Central memory CD8-positive, alpha-beta T cell (primary cell): ENCODE measurements at regions not wholly inside any gene's neighbourhood (a gene's known extent, or its start where the extent isn't known, plus 50 kb on each side); places are given as distances from the start of the nearest gene placed in this dataset.
"Not testable (repeated sequence)": the region's sequence is repeated elsewhere in the genome, so short reads cannot be mapped to it uniquely, and the experiment has no call there.

Experiments
- ATAC-seq: fragments of 150-1000 bp; cut with Tn5 transposase; replicated peaks from 2 replicates; pipeline ENCODE4 v1.10.0; 2022; ENCODE audit warnings: mild to moderate bottlenecking, moderate FRiP score, moderate number of reproducible peaks; ENCODE audit not compliant: poor library complexity, severe bottlenecking; ENCODE audit errors: extremely low read depth
- DNase-seq, 2 donors: peaks; one replicate each; pipeline ENCODE4 v3.0.0; 2021; ENCODE audit warnings: low spot score in 2 of 2
- H3K27ac Mint-ChIP-seq: one replicate; pipeline ENCODE4 v1.8.0; 2022; ENCODE audit warnings: low read depth, mild to moderate bottlenecking, moderate library complexity, mixed read lengths
- H3K27me3 Mint-ChIP-seq: one replicate; pipeline ENCODE4 v1.8.0; 2022; ENCODE audit warnings: mixed read lengths
- H3K36me3 Mint-ChIP-seq: one replicate; pipeline ENCODE4 v1.8.0; 2022; ENCODE audit warnings: mild to moderate bottlenecking, moderate library complexity, mixed read lengths; ENCODE audit not compliant: insufficient read depth
- H3K4me1 Mint-ChIP-seq: one replicate; pipeline ENCODE4 v1.8.0; 2022; ENCODE audit warnings: mixed read lengths
- H3K4me3 Mint-ChIP-seq: one replicate; pipeline ENCODE4 v1.8.0; 2022; ENCODE audit warnings: mild to moderate bottlenecking, moderate library complexity, mixed read lengths
- H3K9me3 Mint-ChIP-seq: one replicate; pipeline ENCODE4 v1.8.0; 2022; ENCODE audit warnings: mixed read lengths

GRCh38 chr22:15583007-15583406 lies 55.0 kb downstream of the OR11H1 start:
- not testable (repeated sequence) for H3K27ac Mint-ChIP-seq, H3K4me3 Mint-ChIP-seq, DNase-seq, H3K9me3 Mint-ChIP-seq, H3K36me3 Mint-ChIP-seq, H3K27me3 Mint-ChIP-seq, H3K4me1 Mint-ChIP-seq
- ATAC-seq = peak; percentile 46

DNA sequence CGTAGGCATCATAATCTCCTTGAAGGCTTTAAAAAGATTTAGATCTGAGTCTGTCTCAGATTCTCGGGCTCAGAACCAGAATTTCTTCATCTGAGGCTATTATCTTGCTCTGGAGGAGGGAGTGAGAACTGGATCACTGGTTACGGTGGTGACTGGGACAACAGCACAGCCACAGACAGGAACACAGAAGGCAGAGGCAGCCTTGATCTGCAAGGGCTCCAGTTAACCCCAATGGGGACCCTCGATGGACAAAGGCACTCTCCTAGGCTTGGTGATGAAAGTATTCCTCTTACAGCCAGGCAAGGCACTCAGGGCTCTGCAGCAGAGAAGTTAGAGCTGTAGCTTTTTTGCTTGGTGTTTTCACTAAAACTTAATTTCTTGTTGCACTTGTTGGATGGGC lies 74.2 kb downstream of the OR11H1 start:
- H3K4me3 Mint-ChIP-seq, DNase-seq, H3K4me1 Mint-ChIP-seq, H3K9me3 Mint-ChIP-seq, H3K27ac Mint-ChIP-seq, H3K36me3 Mint-ChIP-seq, H3K27me3 Mint-ChIP-seq: not testable (repeated sequence)
- peak; percentile 20 for ATAC-seq

GRCh38 chr22:15603111-15603510 lies 75.1 kb downstream of the OR11H1 start:
- DNase-seq, H3K4me3 Mint-ChIP-seq, H3K4me1 Mint-ChIP-seq, H3K36me3 Mint-ChIP-seq, H3K27me3 Mint-ChIP-seq, ATAC-seq, H3K9me3 Mint-ChIP-seq, H3K27ac Mint-ChIP-seq: not testable (repeated sequence)

DNA sequence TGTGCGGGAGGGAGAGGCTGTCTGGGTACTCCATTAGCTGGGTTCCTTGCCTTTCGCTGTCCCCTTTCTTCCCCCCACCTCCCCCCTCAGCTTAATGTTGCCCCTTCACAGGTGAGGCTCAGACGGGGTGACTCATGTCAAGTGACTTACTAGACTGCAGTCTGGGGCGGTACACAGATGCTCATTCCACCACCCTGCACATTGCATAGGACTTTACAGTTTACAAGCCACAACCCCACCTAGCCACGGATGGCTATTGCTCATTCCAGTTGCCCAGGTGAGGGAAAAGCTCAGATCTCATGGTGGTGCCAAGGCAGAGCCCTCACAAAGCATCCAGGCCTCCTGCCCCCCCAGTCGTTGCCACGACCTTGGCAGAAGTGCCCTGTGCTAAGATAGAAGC lies 76.2 kb downstream of the OR11H1 start:
- ATAC-seq = peak; percentile 25

GRCh38 chr22:15604679-15605078 lies 76.7 kb downstream of the OR11H1 start:
- not testable (repeated sequence) for H3K36me3 Mint-ChIP-seq, H3K27ac Mint-ChIP-seq, H3K27me3 Mint-ChIP-seq, H3K9me3 Mint-ChIP-seq, H3K4me3 Mint-ChIP-seq, DNase-seq, H3K4me1 Mint-ChIP-seq, ATAC-seq

More for the DNA sequence above, 76.2 kb downstream of the OR11H1 start:
- H3K4me3 Mint-ChIP-seq, H3K9me3 Mint-ChIP-seq, H3K27ac Mint-ChIP-seq, H3K36me3 Mint-ChIP-seq, H3K4me1 Mint-ChIP-seq, DNase-seq, H3K27me3 Mint-ChIP-seq: not testable (repeated sequence)

- H3K4me1 Mint-ChIP-seq, H3K36me3 Mint-ChIP-seq, H3K4me3 Mint-ChIP-seq, ATAC-seq, H3K9me3 Mint-ChIP-seq, H3K27me3 Mint-ChIP-seq, H3K27ac Mint-ChIP-seq, DNase-seq: not testable (repeated sequence)
Measured at GRCh38 chr22:15612906-15613305, 76.9 kb upstream of the POTEH start.

GRCh38 chr22:15615136-15615535 lies 74.7 kb upstream of the POTEH start:
- not testable (repeated sequence) for H3K4me1 Mint-ChIP-seq, H3K36me3 Mint-ChIP-seq, ATAC-seq, H3K27me3 Mint-ChIP-seq, H3K4me3 Mint-ChIP-seq, H3K27ac Mint-ChIP-seq, H3K9me3 Mint-ChIP-seq, DNase-seq

DNA sequence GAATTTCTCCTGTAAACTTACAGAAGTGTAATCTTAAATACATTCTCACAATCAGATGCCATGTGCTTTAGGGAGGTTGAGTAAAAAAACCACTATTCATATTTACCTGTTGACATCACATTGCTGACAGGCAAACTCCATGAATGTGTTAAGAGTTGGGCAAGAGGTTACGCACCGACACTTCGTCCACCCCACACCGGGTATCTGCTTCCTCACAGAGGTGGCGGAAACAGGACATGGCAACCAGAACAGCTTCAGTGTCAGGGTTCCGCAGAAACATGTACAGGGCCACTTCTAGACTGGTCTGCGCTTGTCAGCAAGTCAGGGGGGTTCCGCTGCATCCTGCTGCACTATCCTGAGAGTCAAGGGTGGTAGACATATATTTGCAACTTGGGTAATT lies 61.6 kb upstream of the POTEH start:
- not testable (repeated sequence) for ATAC-seq, H3K9me3 Mint-ChIP-seq, H3K4me1 Mint-ChIP-seq, H3K27ac Mint-ChIP-seq, H3K27me3 Mint-ChIP-seq, H3K36me3 Mint-ChIP-seq, DNase-seq, H3K4me3 Mint-ChIP-seq

- not testable (repeated sequence) for H3K27ac Mint-ChIP-seq, H3K9me3 Mint-ChIP-seq, H3K36me3 Mint-ChIP-seq, H3K27me3 Mint-ChIP-seq, H3K4me1 Mint-ChIP-seq, DNase-seq, H3K4me3 Mint-ChIP-seq, ATAC-seq
Measured at GRCh38 chr22:15636765-15637164, 53.1 kb upstream of the POTEH start.

DNA sequence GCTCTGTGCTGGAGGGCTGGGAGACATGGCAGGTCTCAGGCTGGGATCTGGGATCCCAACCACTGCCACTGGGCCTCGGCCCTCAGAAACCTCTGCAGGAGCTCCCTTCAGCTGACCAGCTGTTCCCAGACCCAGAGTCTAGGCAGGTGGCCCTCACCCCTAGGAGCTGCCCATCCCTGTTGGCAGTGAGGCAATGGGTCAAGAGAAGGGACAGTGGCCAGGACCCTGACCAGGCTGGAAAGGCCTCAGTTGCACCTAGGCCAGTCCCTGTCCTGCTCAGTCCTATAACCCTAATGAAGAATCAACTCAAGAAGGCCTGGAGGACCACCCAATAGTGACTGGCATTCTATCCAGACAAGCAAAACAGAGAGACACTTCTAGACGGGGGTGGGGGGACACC lies 52.4 kb upstream of the POTEH start:
- not testable (repeated sequence) for H3K36me3 Mint-ChIP-seq, H3K4me1 Mint-ChIP-seq, ATAC-seq, DNase-seq, H3K27me3 Mint-ChIP-seq, H3K27ac Mint-ChIP-seq, H3K4me3 Mint-ChIP-seq, H3K9me3 Mint-ChIP-seq

DNA sequence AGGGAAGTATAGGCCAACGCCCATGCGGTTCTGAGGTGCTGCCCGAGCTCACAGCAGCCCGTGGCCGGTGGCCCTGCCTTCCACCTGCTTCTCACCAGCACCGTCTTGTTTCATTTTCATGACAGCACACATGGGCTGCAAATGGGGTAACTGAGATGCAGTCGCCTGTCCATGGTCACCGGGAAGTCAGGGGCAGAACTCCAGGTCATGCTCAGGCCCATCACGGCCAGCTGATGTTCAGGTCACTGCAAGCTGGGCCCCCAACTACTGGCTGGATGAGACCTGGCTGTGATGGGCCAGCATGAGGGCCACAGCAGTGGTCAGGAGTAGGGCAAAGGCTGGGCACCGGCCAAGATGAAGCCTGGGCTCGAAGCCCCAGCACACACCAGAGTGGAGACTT lies 51.9 kb upstream of the POTEH start:
- not testable (repeated sequence) for H3K27ac Mint-ChIP-seq, DNase-seq, H3K27me3 Mint-ChIP-seq, H3K4me3 Mint-ChIP-seq, H3K4me1 Mint-ChIP-seq, H3K36me3 Mint-ChIP-seq, H3K9me3 Mint-ChIP-seq, ATAC-seq
